ENCODE measurements at regions not wholly inside any gene's neighbourhood (a gene's known extent, or its start where the extent isn't known, plus 50 kb on each side); places are given as distances from the start of the nearest gene placed in this dataset.

DNA sequence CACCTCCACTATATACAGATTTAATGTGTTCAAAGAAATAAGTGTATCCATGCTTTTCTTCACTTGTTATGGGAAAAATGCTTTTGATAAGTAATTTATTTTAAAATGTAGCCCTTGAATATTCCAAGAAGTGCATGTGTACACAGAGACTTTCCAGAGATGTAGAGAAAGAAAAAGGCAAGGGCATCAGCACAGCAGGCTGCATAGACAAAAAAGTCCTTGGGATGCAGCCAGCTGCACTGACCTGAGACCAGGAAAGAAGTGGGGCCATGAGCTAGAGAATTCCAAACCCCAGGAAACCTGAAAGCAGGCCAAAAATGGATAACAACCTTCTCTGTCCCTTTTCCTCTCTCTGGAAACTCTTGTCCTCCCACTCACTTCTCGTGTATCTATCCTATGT, 51.6 kb upstream of the PRDM8 start:
- H4K91ac ChIP-seq (replicated peaks; ENCODE audit: insufficient read length, low read length) = no peak overlapping the region
- no peak overlapping the region for H2BK120ac ChIP-seq (replicated peaks; ENCODE audit: low read depth, low read length)
- no peak overlapping the region for H3K9ac ChIP-seq (replicated peaks in 1 of 4; ENCODE audit: extremely low read depth in 1 of 4, low read depth in 3 of 4, low read length in 3 of 4)
- no peaks in the 10 kb centered on the region for H3K27me3 ChIP-seq (replicated peaks in 1 of 4; ENCODE audit: control insufficient read depth in 3 of 4, extremely low read depth in 1 of 4, insufficient read depth in 3 of 4, low read length in 3 of 4)
- H3K4me1 ChIP-seq (replicated peaks in 1 of 4; ENCODE audit: control insufficient read depth in 3 of 4, insufficient read depth in 4 of 4, low read length in 3 of 4) = no peaks in the 10 kb centered on the region
- H2AFZ ChIP-seq (ENCODE audit: low read length) = no peak overlapping the region; the same call in 1 of the 2 replicates
- H3K4me3 ChIP-seq (ENCODE audit: extremely low read depth in 1 of 4, insufficient read depth in 2 of 4, low read depth in 3 of 4, low read length in 4 of 4) = no peak overlapping the region
- no peak overlapping the region for H3K56ac ChIP-seq (replicated peaks; ENCODE audit: insufficient read length, low read depth, low read length)
- no peak for FAIRE-seq
- no peak overlapping the region for H3K4me2 ChIP-seq (ENCODE audit: insufficient read depth in 1 of 2, low read depth in 2 of 2, low read length in 2 of 2)
- ChIA-PET POLR2A (ENCODE audit: partially characterized antibody) (no interaction called here), CTCF (ENCODE audit: partially characterized antibody) (no interaction called here)
- H2BK20ac ChIP-seq (ENCODE audit: low read length) = no peak overlapping the region
- no peaks in the 10 kb centered on the region for H4K20me1 ChIP-seq (replicated peaks in 1 of 2; ENCODE audit: control insufficient read depth in 1 of 2, insufficient read depth in 2 of 2, low read length in 2 of 2)
- no peak overlapping the region for H3K4ac ChIP-seq (replicated peaks; ENCODE audit: insufficient read length, low read depth, low read length)
- no peaks in the 10 kb centered on the region for H3K9me3 ChIP-seq (ENCODE audit: insufficient read depth in 2 of 2, low read depth in 1 of 2, low read length in 1 of 2)
- no peak overlapping the region for H2BK5ac ChIP-seq (ENCODE audit: low read depth, low read length)
- H2AK5ac ChIP-seq (ENCODE audit: low read depth, low read length) = no peak overlapping the region
- no peak overlapping the region for H4K5ac ChIP-seq (ENCODE audit: insufficient read length, low read depth, low read length)
- H2BK12ac ChIP-seq (ENCODE audit: low read depth, low read length) = no peak overlapping the region
- no peaks in the 10 kb centered on the region for H3K36me3 ChIP-seq (ENCODE audit: control insufficient read depth in 2 of 4, insufficient read depth in 4 of 4, low read length in 3 of 4)
- H3K23ac ChIP-seq (ENCODE audit: insufficient read length) = no peak overlapping the region
- H4K8ac ChIP-seq (ENCODE audit: extremely low read depth, insufficient read depth, low read length) = no peak overlapping the region
- H3K23me2 ChIP-seq (ENCODE audit: low read depth, low read length) = no peaks in the 10 kb centered on the region
- no peak overlapping the region for H2BK15ac ChIP-seq (ENCODE audit: low read length)
- TF ChIP-seq EP300 (IDR thresholded peaks at IDR 0.05; ENCODE audit: borderline replicate concordance in 1 of 2, low read depth in 2 of 2, low read length in 2 of 2) (no peak), TEAD4 (IDR thresholded peaks at IDR 0.05; ENCODE audit: low read depth, low read length) (no peak)
- TF ChIP-seq, protein P1, sequence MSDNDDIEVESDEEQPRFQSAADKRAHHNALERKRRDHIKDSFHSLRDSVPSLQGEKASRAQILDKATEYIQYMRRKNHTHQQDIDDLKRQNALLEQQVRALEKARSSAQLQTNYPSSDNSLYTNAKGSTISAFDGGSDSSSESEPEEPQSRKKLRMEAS (IDR thresholded peaks at IDR 0.05) = no peak
- DNase-seq (ENCODE audit: low read depth in 1 of 2, low spot score in 2 of 2) = no peak
- WGBS, 2 experiments (ENCODE audit: extremely low coverage in 1 of 2, insufficient coverage in 1 of 2, insufficient read length in 1 of 2, insufficient replicate concordance in 2 of 2, low coverage in 1 of 2, low lambda C conversion rate in 2 of 2, missing lambda C conversion rate in 1 of 2) = 89% methylated on average over 1 of the region's 1 CpG; no CpG with 5 or more reads in 1 of the 2 experiments
- no peaks in the 10 kb centered on the region for H3K79me1 ChIP-seq (ENCODE audit: low read depth, low read length)
- H3K79me2 ChIP-seq (ENCODE audit: control insufficient read depth in 1 of 2, insufficient read depth in 2 of 2, low read length in 2 of 2) = no peaks in the 10 kb centered on the region
- H3K27ac ChIP-seq (ENCODE audit: low read depth, low read length) = no peak overlapping the region
- no peak overlapping the region for H3K18ac ChIP-seq (ENCODE audit: extremely low read depth, low read length)
- H3K14ac ChIP-seq (ENCODE audit: insufficient read length) = no peak overlapping the region
